ENCODE measurements at regions not wholly inside any gene's neighbourhood (a gene's known extent, or its start where the extent isn't known, plus 50 kb on each side); places are given as distances from the start of the nearest gene placed in this dataset.

DNA sequence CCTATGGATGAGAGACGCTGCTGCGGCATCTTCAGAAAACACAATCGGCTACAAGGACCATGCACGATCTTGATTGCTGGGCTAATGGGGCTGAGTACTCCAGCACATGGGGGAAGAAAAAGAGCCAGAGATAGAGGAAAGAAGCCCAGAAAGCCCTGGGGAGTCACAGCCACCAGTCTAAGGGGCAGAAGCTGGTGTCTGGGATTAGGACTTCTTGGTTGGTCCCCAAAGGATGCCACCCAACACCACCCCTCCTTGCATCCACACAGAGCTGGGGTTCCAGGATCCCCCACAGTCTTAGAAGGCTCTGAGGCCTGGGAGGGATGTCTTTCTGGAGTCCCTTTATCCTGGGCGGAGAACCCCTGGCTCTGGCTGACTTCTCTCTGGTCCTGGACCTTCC is 98.4 kb upstream of the TARDBP start:
- H3K27ac ChIP-seq = no peak overlapping the region
- no peaks in the 10 kb centered on the region for H3K9me3 ChIP-seq
- no peaks in the 10 kb centered on the region for H3K27me3 ChIP-seq
- no peak overlapping the region for H3K4me3 ChIP-seq
- intact Hi-C loops (cut with DNase I) = no loop called here
- TF ChIP-seq, protein P1, sequence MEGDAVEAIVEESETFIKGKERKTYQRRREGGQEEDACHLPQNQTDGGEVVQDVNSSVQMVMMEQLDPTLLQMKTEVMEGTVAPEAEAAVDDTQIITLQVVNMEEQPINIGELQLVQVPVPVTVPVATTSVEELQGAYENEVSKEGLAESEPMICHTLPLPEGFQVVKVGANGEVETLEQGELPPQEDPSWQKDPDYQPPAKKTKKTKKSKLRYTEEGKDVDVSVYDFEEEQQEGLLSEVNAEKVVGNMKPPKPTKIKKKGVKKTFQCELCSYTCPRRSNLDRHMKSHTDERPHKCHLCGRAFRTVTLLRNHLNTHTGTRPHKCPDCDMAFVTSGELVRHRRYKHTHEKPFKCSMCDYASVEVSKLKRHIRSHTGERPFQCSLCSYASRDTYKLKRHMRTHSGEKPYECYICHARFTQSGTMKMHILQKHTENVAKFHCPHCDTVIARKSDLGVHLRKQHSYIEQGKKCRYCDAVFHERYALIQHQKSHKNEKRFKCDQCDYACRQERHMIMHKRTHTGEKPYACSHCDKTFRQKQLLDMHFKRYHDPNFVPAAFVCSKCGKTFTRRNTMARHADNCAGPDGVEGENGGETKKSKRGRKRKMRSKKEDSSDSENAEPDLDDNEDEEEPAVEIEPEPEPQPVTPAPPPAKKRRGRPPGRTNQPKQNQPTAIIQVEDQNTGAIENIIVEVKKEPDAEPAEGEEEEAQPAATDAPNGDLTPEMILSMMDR (IDR thresholded peaks at IDR 0.05) = no peak
- H3K36me3 ChIP-seq = no peaks in the 10 kb centered on the region
- no peak for DNase-seq (ENCODE audit: low spot score in 2 of 2)
- no peaks in the 10 kb centered on the region for H3K4me1 ChIP-seq

DNA sequence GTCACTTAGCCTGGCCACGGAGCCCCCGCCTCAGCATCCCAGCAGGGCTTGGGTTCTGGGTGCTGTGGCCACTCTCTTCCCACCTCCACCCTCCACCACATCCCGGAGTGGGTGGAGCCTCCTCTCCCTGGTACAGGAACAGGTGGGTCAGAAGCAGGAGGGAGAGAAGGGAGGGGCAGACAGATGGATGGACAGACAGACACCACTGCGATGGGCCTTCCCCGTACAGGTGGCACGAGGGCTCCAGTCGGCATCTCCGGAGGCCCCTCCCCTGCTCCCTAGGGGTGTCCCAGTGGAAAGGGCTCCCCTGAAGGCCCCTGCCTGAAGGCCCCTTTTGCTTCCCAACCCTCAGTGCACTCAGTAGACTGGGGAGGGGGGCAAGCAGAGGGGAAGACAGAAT is 96.9 kb upstream of the TARDBP start:
- Histone ChIP-seq H3K4me3 (no peak overlapping the region), H3K4me1 (no peaks in the 10 kb centered on the region), H3K27ac (no peak overlapping the region), H3K27me3 (no peaks in the 10 kb centered on the region), H3K9me3 (no peaks in the 10 kb centered on the region), H3K36me3 (no peaks in the 10 kb centered on the region)
- DNase-seq (ENCODE audit: low spot score in 2 of 2) = no peak
- intact Hi-C loops (cut with DNase I) = no loop called here
- TF ChIP-seq, protein P1 (IDR thresholded peaks at IDR 0.05) = no peak

DNA sequence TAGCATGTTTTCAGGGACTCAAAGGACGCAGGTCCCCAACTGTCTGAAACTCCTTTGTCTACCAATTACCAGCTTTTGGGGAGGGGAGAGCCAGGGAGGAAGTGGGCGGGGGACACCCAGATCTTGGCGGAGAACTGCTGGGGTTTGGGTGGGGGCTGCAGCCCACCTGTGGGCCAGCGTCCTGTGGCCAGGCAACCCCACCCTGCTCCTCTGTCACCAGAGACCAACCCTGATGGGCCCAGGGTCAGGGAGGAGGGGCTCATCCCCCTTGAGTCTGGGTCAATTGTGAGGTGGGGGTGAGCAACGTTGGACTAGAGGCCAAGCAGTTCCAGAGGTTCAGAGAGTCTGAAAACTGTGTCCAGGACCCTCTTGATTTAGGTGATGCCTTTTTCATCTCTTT is 96.1 kb upstream of the TARDBP start:
- no peak for DNase-seq (ENCODE audit: low spot score in 2 of 2)
- no peaks in the 10 kb centered on the region for H3K36me3 ChIP-seq
- H3K27ac ChIP-seq = no peak overlapping the region
- H3K4me1 ChIP-seq = no peaks in the 10 kb centered on the region
- intact Hi-C loops (cut with DNase I) = no loop called here
- no peaks in the 10 kb centered on the region for H3K27me3 ChIP-seq
- no peak overlapping the region for H3K4me3 ChIP-seq
- TF ChIP-seq, protein P1 (IDR thresholded peaks at IDR 0.05) = no peak
- no peaks in the 10 kb centered on the region for H3K9me3 ChIP-seq

DNA sequence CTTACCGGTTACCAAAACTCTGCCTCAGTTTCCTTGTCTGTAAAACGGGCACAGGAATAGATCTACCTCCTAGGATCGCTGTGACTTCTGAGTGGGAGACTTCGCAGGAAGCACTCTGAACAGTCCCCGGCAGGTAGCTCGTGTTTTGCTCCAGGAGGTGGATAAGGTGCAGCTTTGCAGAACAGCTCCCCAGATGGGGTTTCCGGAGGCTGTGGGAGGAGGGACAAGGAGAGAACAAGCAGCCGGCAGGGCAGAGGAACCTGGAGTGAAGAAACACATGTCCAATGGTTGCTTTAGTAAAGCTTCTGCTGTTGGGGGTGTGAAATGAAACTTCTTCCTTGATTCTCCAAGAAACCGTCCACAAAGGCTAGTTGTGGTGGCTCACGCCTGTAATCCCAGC is 95.5 kb upstream of the TARDBP start:
- DNase-seq (ENCODE audit: low spot score in 2 of 2) = no peak
- Histone ChIP-seq H3K4me1 (no peaks in the 10 kb centered on the region), H3K9me3 (no peaks in the 10 kb centered on the region), H3K4me3 (no peak overlapping the region), H3K27ac (no peak overlapping the region), H3K36me3 (no peaks in the 10 kb centered on the region), H3K27me3 (no peaks in the 10 kb centered on the region)
- TF ChIP-seq, protein P1 (IDR thresholded peaks at IDR 0.05) = no peak
- intact Hi-C loops (cut with DNase I) = no loop called here

DNA sequence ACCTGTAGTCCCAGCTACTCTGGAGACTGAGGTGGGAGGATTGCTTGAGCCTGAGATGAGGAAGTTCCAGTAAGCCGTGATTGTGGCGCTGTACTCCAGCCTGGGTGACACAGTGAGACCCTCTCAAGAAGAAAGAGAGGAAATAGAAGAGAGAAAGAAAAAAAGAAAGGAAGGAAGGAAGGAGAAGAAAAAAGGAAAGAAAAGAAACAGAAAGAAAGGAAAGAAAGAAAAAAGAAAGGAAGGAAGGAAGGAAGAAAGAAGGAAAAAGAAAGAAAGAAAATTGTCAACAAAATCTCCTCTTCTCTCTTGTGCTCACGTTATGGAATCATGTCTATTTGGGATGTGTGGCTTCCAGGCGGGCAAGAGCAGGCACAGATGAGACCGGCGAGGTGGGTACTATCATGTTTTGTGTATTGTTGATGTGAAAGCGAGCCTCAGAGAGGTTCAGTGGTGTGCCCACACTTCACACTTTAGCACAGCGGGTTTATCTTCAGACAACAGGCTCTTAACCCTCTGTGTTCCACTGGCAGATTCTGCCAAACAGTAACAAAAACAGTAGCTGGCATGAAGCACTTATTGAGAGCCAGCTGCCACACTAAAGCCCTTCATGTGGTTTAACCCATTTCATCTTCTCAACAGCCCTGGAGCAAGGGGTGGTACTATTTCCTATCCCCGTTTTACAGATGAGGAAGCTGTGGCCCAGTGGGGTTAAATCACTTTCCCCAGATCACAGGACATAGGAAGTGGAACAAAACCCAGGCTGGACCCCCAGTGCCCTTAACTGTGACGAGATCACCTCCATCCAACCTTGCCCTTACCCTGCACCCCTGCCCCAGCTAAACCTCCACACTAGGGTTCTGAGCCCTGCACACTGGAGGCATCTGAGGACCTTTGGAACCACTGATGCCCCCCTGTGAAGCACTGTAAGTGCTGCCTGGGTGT is 94.7 kb upstream of the TARDBP start:
- H3K36me3 ChIP-seq = no peaks in the 10 kb centered on the region
- intact Hi-C loops (cut with DNase I) = no loop called here
- TF ChIP-seq, protein P1 (IDR thresholded peaks at IDR 0.05) = no peak

More for the DNA sequence above, 94.7 kb upstream of the TARDBP start:
- H3K4me1 ChIP-seq = no peaks in the 10 kb centered on the region
- H3K9me3 ChIP-seq = no peaks in the 10 kb centered on the region
- H3K27me3 ChIP-seq = no peaks in the 10 kb centered on the region
- no peak overlapping the region for H3K27ac ChIP-seq
- no peak overlapping the region for H3K4me3 ChIP-seq
- DNase-seq (ENCODE audit: low spot score in 2 of 2) = no peak
